HG03025 (cell line): ENCODE measurements at regions not wholly inside any gene's neighbourhood (a gene's known extent, or its start where the extent isn't known, plus 50 kb on each side); places are given as distances from the start of the nearest gene placed in this dataset.

Experiments used
- ATAC-seq: cut with Tn5 transposase; IDR thresholded peaks from one replicate; pipeline ENCODE4 v1.9.1; 2021; ENCODE audit warnings: mild to moderate bottlenecking, moderate library complexity; ENCODE audit not compliant: unreplicated experiment, low FRiP score

DNA sequence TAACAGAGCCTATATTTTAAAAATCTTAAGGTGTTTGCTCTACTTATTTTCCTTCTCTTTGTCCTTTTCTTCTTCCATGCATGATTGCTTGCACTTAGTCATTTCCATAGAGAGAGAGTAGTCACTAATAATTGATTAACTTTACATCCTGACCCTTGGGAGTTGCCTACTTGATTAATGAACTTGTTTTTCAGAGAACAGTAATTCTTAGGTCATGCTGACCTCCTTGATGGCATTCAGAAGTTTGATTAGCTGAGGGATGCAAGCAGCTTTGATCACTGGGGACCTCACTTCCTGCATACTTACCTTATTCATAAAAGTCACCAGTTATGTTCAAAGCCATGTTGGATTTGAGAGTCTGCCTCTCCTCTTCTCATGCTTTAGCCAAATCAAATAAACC, 715.6 kb upstream of the ID4 start:
- ATAC-seq, result no peak

- no peak for ATAC-seq
These were observed 710.1 kb upstream of the ID4 start for GRCh38 chr6:19127081-19127480.

GRCh38 chr6:19128701-19129100, 708.5 kb upstream of the ID4 start:
- ATAC-seq, result no peak

DNA sequence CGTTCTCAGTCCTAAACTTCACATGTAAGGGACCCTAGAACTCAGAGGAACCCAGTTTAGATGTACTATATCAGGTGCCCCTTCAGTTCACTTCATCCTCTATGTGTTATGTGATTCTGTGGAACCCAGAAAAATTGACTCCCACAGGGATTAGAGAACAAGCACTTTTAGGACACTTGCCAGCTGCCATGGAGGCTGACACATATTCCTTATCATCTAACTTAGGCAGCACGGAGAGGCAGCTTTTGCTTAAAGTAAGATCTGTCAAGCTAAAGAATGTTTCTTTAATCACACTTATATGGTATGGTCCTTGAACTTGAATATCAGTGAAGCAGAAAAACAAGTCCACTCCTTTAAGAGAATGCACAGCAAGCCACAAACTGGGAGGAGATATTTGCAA, 701.5 kb upstream of the ID4 start:
- ATAC-seq, result no peak

DNA sequence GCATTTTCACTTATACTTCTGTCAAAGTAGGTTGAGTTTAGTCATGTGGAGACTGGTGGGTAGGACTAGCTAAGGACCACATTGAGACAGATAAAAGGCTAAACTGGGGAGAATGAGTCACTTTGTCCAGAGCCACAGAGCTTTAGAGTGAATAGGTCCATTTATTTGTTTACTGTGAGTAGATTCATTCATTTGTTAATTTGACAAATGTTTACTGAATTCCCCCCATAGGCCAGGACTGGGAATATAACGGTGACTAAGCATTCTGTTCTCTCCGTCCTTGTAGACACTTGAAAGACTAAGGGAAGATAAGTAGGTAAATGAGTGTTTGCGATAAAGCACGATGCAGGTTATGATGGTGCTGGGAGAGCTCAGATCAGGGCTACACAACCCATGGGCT, 699.7 kb upstream of the ID4 start:
- no peak for ATAC-seq

- ATAC-seq, result no peak
These were observed 694.9 kb upstream of the ID4 start for GRCh38 chr6:19142275-19142674.

DNA sequence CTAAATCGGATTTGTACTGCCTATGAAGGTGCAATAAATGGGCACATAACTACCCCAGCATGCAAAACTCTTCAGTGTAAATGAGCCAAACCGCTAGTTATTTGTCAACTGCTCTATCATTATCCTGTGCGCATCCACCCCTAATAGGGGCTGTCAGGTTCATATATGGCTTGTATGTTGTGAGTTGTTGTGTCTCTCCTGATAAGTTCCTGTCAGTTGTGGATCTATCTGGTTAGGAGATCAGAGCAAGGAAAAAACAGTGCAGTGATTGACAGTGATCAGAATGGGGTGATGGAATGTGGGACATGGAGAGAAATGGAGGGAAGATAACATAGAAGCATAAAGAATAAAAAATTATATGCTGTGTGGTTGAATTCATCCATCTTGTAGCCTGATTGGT, 686.9 kb upstream of the ID4 start:
- ATAC-seq, result no peak

DNA sequence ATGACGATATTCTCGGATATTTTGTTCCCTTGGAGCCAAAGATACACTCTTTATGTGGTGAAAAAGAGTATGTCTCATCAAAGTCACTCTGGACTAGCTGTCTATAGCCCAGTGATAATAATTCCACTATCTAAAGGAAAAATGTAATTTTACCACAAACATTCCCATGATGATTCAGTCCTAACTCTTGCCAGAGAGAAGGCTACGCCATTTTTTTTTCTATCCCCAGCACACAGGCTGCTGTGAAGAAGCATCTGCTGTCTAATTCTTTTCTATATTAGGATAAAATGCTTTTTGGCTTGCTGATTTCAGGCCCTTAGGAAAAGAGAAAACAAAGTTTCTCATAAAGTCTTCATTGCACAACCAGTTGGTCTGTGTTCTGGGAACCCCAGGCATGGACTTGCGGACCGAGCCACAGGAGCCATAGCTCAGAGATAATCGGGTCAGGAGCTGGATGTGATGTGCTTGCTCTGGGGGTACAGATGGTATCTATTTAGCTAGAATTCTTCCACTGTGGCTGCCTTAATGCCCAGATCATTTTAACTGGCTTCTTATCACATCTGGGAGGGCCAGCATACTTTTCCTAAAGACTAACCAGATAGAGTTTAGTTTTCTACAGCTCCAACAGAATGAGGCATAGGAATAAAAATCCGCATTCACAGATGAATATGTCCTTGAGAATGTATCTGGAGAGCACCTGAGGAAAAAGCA, 683.7 kb upstream of the ID4 start:
- ATAC-seq, result no peak

DNA sequence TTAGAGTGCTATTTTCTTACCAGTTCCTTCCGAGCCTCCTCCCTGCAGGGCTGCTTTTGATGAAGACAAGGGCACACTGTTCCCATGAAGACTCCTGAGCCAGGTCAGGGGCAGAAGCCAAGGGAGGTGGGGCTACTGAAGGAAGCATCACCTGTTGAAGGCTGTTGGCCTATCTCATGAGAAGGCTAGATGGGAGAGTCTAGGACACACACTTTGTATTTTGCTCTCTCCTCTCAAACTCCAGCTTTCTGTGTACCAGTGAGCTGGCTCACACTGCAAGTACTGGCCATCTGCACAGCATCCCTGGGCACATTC, 683.2 kb upstream of the ID4 start:
- no peak for ATAC-seq

GRCh38 chr6:19156443-19156842, 680.7 kb upstream of the ID4 start:
- ATAC-seq, result no peak

DNA sequence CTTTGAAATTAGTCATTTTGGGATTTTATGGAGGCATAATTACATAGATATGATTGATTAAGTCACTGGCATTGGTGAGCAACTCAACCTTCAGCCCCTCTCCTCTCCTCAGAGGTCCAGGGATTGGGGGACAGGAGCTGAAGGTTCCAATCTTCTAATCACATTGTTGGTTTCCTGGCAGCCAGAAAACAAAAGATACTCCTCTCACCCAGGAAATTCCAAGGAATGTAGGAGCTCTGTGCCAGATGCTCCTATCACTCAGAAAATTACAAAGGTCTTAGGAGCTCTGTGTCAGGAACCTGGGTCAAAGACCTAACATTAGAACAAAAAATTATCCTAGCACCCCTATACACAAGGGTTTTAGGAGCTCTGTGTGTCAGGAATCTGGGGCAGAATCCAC, 679.7 kb upstream of the ID4 start:
- ATAC-seq, result no peak

DNA sequence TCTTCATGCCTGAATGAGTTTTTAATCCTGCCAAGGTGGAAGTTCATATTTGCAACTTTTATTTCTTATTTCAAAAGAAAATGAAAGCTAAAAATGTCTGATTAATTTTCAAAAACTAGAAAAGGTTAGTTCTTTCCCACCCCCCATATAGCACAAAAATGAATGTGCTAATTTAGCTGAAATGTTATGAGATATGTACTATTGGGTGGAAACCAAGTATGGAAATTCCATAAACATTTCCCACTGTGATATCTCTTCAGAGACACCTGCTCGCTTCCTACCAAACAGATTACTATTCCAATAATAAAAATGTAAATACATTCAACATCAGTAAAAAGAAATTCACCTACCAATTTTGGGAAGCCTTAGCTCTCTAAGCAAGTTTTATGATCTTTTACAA, 678.6 kb upstream of the ID4 start:
- ATAC-seq, result no peak

- ATAC-seq, result no peak
These were observed 678.1 kb upstream of the ID4 start for GRCh38 chr6:19159089-19159488.

GRCh38 chr6:19159561-19159960, 677.6 kb upstream of the ID4 start:
- no peak for ATAC-seq

DNA sequence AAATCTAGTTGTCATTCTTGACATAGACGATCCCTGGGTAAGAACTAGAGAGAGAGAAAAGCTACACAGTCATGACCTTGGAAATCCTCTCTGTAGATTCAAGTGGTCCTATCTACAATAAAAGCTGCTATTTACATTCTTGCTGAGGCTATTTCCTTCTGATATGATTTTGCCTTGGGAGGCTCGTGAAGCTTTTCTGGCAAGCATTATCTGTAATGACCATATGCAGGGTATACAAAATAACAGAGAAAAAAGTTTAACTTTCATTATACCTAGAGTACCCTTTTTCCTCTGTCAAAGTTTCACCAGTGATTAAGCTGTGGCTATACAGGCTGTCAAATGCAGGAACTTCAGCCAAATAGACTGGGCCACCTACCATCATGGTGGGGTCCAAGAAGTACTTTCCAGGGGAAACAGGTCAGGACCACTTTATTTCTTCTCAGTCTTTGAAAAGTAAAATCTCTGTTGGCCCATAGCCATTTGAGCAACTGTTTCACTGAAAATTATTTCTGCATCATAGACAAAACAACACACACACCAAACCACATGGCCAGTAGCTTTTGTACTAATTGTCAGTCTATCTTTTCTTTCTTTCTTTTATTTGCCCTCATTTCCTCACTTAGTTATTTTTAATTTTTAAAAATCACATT, 677.0 kb upstream of the ID4 start:
- ATAC-seq, result no peak

DNA sequence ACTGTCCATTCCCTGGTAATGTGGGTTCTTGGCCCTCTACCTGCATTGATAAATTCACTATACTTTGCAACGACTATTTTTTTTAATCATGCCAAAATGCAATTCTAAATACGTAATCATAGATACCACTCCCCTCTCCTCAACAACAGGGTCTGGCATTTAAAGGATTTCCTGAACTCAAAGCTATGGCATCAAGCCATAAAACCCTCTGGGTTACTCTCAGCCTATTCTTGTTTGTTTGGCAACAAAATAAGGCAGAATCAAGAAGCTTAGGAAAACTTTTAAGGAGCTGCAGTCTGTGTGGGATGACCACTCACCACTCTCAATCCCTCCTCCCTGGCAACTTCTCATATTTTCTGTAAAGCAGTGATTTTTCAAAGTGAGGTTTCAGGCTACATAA, 669.9 kb upstream of the ID4 start:
- no peak for ATAC-seq

GRCh38 chr6:19169366-19169765, 667.8 kb upstream of the ID4 start:
- ATAC-seq, result no peak

- ATAC-seq, result no peak
These were observed 662.1 kb upstream of the ID4 start for GRCh38 chr6:19175023-19175422.

DNA sequence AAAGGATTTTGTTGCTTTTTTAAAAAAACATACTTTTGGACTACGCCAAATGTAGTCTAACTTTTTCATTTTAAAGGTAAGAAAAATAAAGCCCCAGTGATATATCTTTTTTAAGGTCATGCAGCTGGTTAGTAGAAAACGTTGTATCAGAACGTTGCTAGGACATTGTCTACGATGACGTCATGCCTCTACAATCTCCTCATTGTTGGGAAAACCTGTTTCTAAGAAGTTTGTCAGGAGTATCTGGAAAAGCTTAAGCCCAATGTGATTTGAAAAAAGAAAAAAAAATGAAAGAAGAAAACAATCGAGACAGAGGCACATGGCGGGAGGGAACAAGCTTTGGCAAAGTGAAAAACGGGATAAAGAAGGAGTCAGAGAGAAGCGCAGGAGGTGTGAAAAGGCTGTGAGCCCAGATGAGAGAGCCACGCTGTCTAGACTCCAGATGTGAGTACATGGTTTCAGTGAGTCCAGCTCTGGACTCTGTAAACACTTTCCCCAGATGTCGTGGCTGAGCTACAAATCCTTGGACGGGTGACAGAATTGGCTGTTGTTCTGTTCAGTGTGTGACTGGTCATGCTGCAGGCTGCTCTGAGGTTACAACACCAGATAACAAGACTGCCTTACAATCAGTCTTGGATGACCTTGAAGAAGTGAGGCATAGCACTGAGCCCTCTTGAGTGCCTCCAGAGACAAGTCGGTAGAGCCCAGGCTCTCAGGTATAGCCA, 656.7 kb upstream of the ID4 start:
- no peak for ATAC-seq

- no peak for ATAC-seq
These were observed 656.0 kb upstream of the ID4 start for GRCh38 chr6:19181211-19181610.

GRCh38 chr6:19193624-19194023, 643.5 kb upstream of the ID4 start:
- no peak for ATAC-seq

DNA sequence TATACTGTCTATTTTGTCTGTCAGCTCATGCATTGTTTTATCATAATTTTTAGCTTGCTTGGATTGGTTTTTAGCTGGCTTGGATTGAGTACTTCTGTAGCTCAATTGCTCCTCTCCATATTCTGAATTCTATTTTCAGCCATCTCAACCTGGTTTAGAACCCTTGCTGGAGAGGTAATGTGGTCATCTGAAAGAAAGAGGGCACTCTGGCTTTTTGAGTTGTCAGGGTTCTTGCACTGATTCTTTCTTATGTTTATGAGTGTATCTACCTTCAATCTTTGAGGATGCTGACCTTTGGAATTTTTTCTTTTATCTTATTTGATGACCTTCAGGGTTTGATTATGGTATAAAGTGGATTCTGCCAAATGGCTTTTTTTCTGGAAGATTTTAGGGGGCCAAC, 632.7 kb upstream of the ID4 start:
- ATAC-seq, result no peak
